ENCODE measurements at regions not wholly inside any gene's neighbourhood (a gene's known extent, or its start where the extent isn't known, plus 50 kb on each side); places are given as distances from the start of the nearest gene placed in this dataset.
A peak's percentile ranks its signal among the peaks of the same experiment; 100 is the strongest.
"Not testable (repeated sequence)": the region's sequence is repeated elsewhere in the genome, so short reads cannot be mapped to it uniquely, and the experiment has no call there.

GRCh38 chr3:86774082-86774691, 216.8 kb downstream of the VGLL3 start:
- H3K27ac Mint-ChIP-seq (ENCODE audit: unreplicated experiment), result no peak overlapping the region
- H3K36me3 Mint-ChIP-seq (ENCODE audit: low read depth), result no peaks in the 10 kb centered on the region
- peaks cover 11% of the 10 kb centered on the region for H3K4me1 Mint-ChIP-seq (ENCODE audit: low read depth)
- H3K4me3 Mint-ChIP-seq (ENCODE audit: unreplicated experiment), result no peak overlapping the region
- no peaks in the 10 kb centered on the region for H3K27me3 Mint-ChIP-seq (ENCODE audit: low read depth)
- DNase-seq (ENCODE audit: low spot score), result no peak
- peaks cover 3% of the 10 kb centered on the region for H3K9me3 Mint-ChIP-seq (ENCODE audit: low read depth)
- peak; percentile 94 for TF ChIP-seq CTCF (IDR thresholded peaks at IDR 0.05)

- Mint-ChIP-seq H3K27me3 (ENCODE audit: low read depth) (peaks cover 8% of the 10 kb centered on the region), H3K4me3 (ENCODE audit: unreplicated experiment) (no peak overlapping the region), H3K36me3 (ENCODE audit: low read depth) (no peaks in the 10 kb centered on the region), H3K4me1 (ENCODE audit: low read depth) (peaks cover 11% of the 10 kb centered on the region), H3K9me3 (ENCODE audit: low read depth) (no peaks in the 10 kb centered on the region), H3K27ac (ENCODE audit: unreplicated experiment) (no peak overlapping the region)
- no peak for DNase-seq (ENCODE audit: low spot score)
- TF ChIP-seq CTCF (IDR thresholded peaks at IDR 0.05), result no peak
Measured at GRCh38 chr3:86772699-86773098, 218.2 kb downstream of the VGLL3 start.

- H3K4me1 Mint-ChIP-seq (ENCODE audit: low read depth), result peaks cover 6% of the 10 kb centered on the region
- H3K27ac Mint-ChIP-seq (ENCODE audit: unreplicated experiment), result no peak overlapping the region
- peaks cover 10% of the 10 kb centered on the region for H3K27me3 Mint-ChIP-seq (ENCODE audit: low read depth)
Measured at GRCh38 chr3:86771741-86772512, 219.0 kb downstream of the VGLL3 start.

GRCh38 chr3:86766331-86766730, 224.6 kb downstream of the VGLL3 start:
- no peak overlapping the region for H3K27ac Mint-ChIP-seq (ENCODE audit: unreplicated experiment)
- H3K4me1 Mint-ChIP-seq (ENCODE audit: low read depth), result no peaks in the 10 kb centered on the region
- no peak for TF ChIP-seq CTCF (IDR thresholded peaks at IDR 0.05)
- no peak for DNase-seq (ENCODE audit: low spot score)
- H3K9me3 Mint-ChIP-seq (ENCODE audit: low read depth), result no peaks in the 10 kb centered on the region
- no peaks in the 10 kb centered on the region for H3K36me3 Mint-ChIP-seq (ENCODE audit: low read depth)
- no peak overlapping the region for H3K4me3 Mint-ChIP-seq (ENCODE audit: unreplicated experiment)
- H3K27me3 Mint-ChIP-seq (ENCODE audit: low read depth), result peaks cover 32% of the 10 kb centered on the region

More at GRCh38 chr3:86771741-86772512, 219.0 kb downstream of the VGLL3 start:
- no peak for TF ChIP-seq CTCF (IDR thresholded peaks at IDR 0.05)
- H3K9me3 Mint-ChIP-seq (ENCODE audit: low read depth), result no peaks in the 10 kb centered on the region
- H3K4me3 Mint-ChIP-seq (ENCODE audit: unreplicated experiment), result no peak overlapping the region
- no peak for DNase-seq (ENCODE audit: low spot score)
- H3K36me3 Mint-ChIP-seq (ENCODE audit: low read depth), result no peaks in the 10 kb centered on the region

- H3K4me3 Mint-ChIP-seq (ENCODE audit: unreplicated experiment); H3K27ac Mint-ChIP-seq (ENCODE audit: unreplicated experiment); H3K9me3 Mint-ChIP-seq (ENCODE audit: low read depth); H3K4me1 Mint-ChIP-seq (ENCODE audit: low read depth); H3K36me3 Mint-ChIP-seq (ENCODE audit: low read depth): not testable (repeated sequence)
- DNase-seq (ENCODE audit: low spot score), result peak; percentile 92
- peaks cover 50% of the 10 kb centered on the region for H3K27me3 Mint-ChIP-seq (ENCODE audit: low read depth)
Measured at GRCh38 chr3:86757322-86758179, 233.4 kb downstream of the VGLL3 start.
